SU-DHL-6 (cell line): ENCODE measurements at regions not wholly inside any gene's neighbourhood (a gene's known extent, or its start where the extent isn't known, plus 50 kb on each side); places are given as distances from the start of the nearest gene placed in this dataset.

Experiments used
- CTCF ChIP-seq: fragments of 200-600 bp; sonication (generic); IDR thresholded peaks from one replicate; pipeline ENCODE4 v1.5.1; 2017; ENCODE audit warnings: antibody characterized with exemption, mild to moderate bottlenecking, low read length, moderate library complexity; ENCODE audit not compliant: insufficient read depth, poor library complexity, severe bottlenecking
- EZH2phosphoT487 ChIP-seq: fragments of 200-600 bp; sonication (generic), shearing (Covaris generic); conservative IDR thresholded peaks from 2 replicates; pipeline ENCODE4 v1.6.1; 2018; ENCODE audit warnings: mild to moderate bottlenecking, antibody characterized with exemption, low read length, moderate library complexity, mixed read lengths

- TF ChIP-seq CTCF (no peak), EZH2phosphoT487 (no peak)
Observed at GRCh38 chr1:58979086-58979485, 195.2 kb upstream of the JUN start.
